ENCODE measurements at regions not wholly inside any gene's neighbourhood (a gene's known extent, or its start where the extent isn't known, plus 50 kb on each side); places are given as distances from the start of the nearest gene placed in this dataset.
A peak's percentile ranks its signal among the peaks of the same experiment; 100 is the strongest.

DNA sequence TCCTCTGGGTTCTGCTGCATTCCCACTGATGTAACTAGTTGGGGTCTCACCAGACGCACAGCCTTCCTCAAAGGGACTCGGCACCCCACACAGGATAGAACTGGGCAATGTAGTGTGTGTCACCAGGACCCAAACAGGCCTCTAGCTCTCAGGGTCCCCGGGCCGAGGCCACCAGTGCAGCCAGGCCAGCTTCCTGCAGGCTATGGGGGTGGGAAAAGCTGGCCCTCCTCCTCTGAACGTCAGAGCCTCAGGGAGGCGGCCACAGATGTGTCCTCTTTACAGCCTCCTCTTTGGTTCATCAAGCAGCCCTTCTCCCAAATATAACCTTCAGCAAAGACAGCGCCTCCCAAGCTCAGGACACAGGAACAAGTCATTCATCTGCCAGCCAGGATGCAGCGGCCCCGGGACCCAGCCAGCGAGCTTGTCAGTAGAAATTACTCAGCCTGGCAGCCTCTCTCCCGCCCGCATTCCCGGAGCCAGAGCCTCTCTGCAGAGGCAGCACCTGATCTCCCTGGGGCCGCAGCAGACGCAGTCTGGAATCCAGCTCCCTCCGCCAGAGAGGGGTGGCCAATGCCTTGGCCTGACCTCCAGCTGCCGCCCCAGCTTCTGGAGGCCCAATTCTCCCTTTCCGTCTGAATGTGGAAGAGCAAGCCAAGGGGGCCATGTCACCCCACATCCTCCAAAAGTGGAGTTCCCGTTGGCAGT lies 288.5 kb downstream of the FBXW7 start:
- TF ChIP-seq, protein P1, sequence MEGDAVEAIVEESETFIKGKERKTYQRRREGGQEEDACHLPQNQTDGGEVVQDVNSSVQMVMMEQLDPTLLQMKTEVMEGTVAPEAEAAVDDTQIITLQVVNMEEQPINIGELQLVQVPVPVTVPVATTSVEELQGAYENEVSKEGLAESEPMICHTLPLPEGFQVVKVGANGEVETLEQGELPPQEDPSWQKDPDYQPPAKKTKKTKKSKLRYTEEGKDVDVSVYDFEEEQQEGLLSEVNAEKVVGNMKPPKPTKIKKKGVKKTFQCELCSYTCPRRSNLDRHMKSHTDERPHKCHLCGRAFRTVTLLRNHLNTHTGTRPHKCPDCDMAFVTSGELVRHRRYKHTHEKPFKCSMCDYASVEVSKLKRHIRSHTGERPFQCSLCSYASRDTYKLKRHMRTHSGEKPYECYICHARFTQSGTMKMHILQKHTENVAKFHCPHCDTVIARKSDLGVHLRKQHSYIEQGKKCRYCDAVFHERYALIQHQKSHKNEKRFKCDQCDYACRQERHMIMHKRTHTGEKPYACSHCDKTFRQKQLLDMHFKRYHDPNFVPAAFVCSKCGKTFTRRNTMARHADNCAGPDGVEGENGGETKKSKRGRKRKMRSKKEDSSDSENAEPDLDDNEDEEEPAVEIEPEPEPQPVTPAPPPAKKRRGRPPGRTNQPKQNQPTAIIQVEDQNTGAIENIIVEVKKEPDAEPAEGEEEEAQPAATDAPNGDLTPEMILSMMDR (IDR thresholded peaks at IDR 0.05; ENCODE audit: insufficient read depth, low read length) = no peak
- no peak overlapping the region for H3K4me3 ChIP-seq (ENCODE audit: low read depth, low read length)
- DNase-seq (ENCODE audit: low read depth) = no peak

DNA sequence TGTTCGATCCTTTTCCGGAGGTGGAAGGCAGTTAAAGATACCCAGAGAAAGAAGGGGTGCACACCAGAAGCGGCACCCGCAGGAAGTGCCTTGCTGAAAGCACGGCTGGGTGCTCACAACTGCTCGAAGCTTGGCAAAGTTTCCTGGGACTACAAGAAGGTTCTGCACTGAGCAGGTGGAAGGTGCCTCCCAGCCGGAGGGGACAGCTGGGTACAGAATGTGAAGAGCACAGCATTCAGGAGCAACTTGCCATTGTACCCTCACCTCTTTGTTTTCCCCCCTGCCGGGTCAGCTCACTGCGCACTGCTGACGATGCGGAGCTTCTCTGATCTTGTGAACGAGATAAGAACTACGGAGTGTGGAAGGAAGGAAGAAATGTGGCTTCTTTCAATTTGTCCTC lies 289.2 kb downstream of the FBXW7 start:
- H3K4me3 ChIP-seq (ENCODE audit: low read depth, low read length) = no peak overlapping the region
- TF ChIP-seq, protein P1 (IDR thresholded peaks at IDR 0.05; ENCODE audit: insufficient read depth, low read length) = no peak
- no peak for DNase-seq (ENCODE audit: low read depth)

DNA sequence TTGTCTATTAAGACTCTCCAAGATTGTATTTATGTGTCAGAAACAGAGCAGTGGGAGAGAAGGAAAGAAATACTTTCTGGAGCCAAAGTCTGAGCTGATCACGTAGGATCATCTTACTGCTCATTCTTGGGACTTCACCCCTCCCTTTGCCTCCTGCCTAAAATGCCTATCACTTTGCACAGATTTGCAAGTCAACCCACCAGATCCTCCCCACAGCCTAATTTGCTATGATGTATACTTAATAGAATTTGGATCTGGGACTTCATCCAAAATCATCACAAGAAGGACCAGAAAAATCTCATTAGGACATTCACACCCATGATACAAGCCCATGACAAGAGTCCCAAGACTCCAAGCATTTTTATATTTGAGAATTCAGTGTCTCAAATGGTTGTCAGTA lies 290.2 kb downstream of the FBXW7 start:
- TF ChIP-seq, protein P1 (IDR thresholded peaks at IDR 0.05; ENCODE audit: insufficient read depth, low read length) = no peak
- DNase-seq (ENCODE audit: low read depth) = no peak
- no peak overlapping the region for H3K4me3 ChIP-seq (ENCODE audit: low read depth, low read length)

DNA sequence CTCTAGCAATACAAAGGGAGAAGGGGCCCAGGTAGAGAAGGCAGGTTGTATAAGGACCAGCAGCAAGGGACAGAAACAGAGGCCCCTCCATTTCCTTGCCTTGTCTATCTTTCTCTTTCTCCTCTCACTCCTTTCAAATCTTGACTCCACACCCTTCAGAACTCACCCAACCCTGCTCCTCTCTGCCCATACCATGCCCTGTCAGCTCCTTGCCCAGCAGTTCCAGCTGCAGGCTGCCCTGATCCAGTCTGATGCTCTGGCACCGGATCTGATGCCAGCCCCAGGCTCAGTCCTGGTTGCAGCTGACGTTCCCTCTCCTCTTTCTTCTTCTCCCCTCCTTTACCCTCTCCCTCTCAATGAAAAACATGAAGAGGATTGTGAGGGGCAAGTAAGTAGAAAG lies 291.2 kb downstream of the FBXW7 start:
- H3K4me3 ChIP-seq (ENCODE audit: low read depth, low read length) = no peak overlapping the region
- TF ChIP-seq, protein P1 (IDR thresholded peaks at IDR 0.05; ENCODE audit: insufficient read depth, low read length) = no peak
- no peak for DNase-seq (ENCODE audit: low read depth)

DNA sequence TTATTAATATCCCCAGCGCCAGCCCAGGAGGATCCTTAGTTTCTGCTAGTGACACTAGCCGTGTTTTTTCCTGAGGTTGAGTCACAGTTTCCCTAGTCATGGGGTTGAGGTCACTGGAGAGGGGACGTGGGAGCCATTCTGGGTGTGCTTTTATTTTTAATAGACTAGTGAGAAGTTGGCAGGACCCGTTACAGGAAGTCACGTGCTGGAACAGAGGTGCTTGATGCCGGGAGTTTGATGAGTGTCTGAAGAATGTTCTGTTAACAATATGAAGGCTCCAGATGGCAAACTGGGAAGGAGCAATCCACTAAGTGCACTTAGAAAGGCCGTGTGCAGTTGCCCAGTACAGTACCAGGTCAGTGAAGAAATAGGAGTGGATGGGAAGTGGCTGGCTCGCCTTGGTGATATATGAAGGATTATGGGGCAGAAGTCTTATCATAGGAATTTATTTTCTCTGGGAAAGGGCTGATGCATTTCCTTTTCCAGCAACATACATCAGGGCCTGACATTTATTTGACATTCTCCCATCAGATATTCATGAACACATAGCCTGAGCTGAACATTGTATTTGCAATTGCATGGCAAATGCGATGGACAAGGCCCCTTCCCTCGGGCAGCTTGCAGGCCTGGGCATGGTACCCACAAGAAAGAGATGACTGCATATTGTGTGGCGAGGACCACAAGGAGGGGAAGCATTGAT lies 291.8 kb downstream of the FBXW7 start:
- DNase-seq (ENCODE audit: low read depth) = peak; percentile 48

DNA sequence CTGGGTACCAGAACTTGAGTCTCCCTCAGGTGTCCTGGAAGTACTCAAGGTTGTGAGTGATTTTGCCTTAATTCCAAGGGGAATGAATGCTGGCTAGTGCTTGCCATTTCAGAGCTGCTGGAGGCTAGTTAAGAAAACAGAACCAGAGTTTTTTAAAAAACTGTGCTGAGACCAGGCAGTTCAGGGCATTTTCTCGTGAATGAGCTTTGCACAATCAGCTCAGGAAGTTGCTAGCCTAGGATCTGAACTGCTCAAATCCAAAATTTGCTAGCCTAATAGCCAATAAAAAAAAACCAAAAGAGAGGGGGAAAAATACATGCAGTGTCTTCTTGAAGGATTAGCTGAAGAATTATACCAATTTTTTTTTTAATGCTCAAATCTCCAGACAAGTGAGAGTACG lies 292.7 kb downstream of the FBXW7 start:
- TF ChIP-seq, protein P1 (IDR thresholded peaks at IDR 0.05; ENCODE audit: insufficient read depth, low read length) = no peak
- H3K4me3 ChIP-seq (ENCODE audit: low read depth, low read length) = no peak overlapping the region
- DNase-seq (ENCODE audit: low read depth) = no peak

More for the DNA sequence above, 291.8 kb downstream of the FBXW7 start:
- TF ChIP-seq, protein P1 (IDR thresholded peaks at IDR 0.05; ENCODE audit: insufficient read depth, low read length) = no peak
- no peak overlapping the region for H3K4me3 ChIP-seq (ENCODE audit: low read depth, low read length)
